Sigmoid colon (tissue), 6 donors: ENCODE measurements at regions not wholly inside any gene's neighbourhood (a gene's known extent, or its start where the extent isn't known, plus 50 kb on each side); places are given as distances from the start of the nearest gene placed in this dataset.

ENCODE experiments used
- DNase-seq: peaks from one replicate; pipeline ENCODE4 v3.0.0-alpha.2; 2019
- H3K27ac ChIP-seq, 4 donors: fragments of 200-600 bp; sonication (generic); one replicate each; pipeline ENCODE4 v1.5.1; 2016 to 2019; ENCODE audit warnings: mild to moderate bottlenecking in 1 of 4
- H3K27me3 ChIP-seq, 3 donors: fragments of 200-600 bp; sonication (generic); one replicate each; pipeline ENCODE4 v1.5.1; 2019; ENCODE audit warnings: mild to moderate bottlenecking in 1 of 3
- H3K36me3 ChIP-seq, 4 donors: fragments of 200-600 bp; sonication (generic); one replicate each; pipeline ENCODE4 v1.5.1; 2016 to 2019
- H3K4me1 ChIP-seq, 4 donors: fragments of 200-600 bp; sonication (generic); one replicate each; pipeline ENCODE4 v1.5.1; 2017 to 2019
- H3K4me3 ChIP-seq, 4 donors: fragments of 200-600 bp; sonication (generic); one replicate each; pipeline ENCODE4 v1.5.1; 2017 to 2019; ENCODE audit warnings: mild to moderate bottlenecking in 2 of 4, moderate library complexity in 1 of 4
- H3K9me3 ChIP-seq, 4 donors: fragments of 200-600 bp in 3 of 4; sonication (generic) in 3 of 4; one replicate each; pipeline versions ENCODE4 v1.5.1 to v1.6.1; 2013 to 2019
- CTCF ChIP-seq, 4 experiments: fragments of 450-650 bp in 3 of 4; fragments of 200-600 bp in 1 of 4; IDR thresholded peaks; one replicate each; pipeline ENCODE4 v1.5.1; 2016 to 2019; ENCODE audit warnings: antibody characterized with exemption in 4 of 4, mild to moderate bottlenecking in 3 of 4, moderate library complexity in 2 of 4
- EP300 ChIP-seq, 4 donors: sonication (generic); formaldehyde crosslinking; IDR thresholded peaks; one replicate each; pipeline ENCODE4 v1.6.1; 2017; ENCODE audit warnings: antibody characterized with exemption in 4 of 4
- POLR2A ChIP-seq, 2 donors: fragments of 450-650 bp; IDR thresholded peaks; one replicate each; pipeline ENCODE4 v1.6.1; 2016; ENCODE audit warnings: antibody characterized with exemption in 2 of 2, mild to moderate bottlenecking in 2 of 2, moderate library complexity in 2 of 2
- POLR2AphosphoS5 ChIP-seq, 4 donors: sonication (generic); formaldehyde crosslinking; IDR thresholded peaks; one replicate each; pipeline ENCODE4 v1.6.1; 2017; ENCODE audit warnings: antibody characterized with exemption in 4 of 4
- WGBS, 2 donors: extraction: QIAGEN DNeasy Blood & Tissue Kit; methylation state at CpG; one replicate each; pipeline ENCODE4 v1.1.7; 2013; 5-methylcytosine and 5-hydroxymethylcytosine counted together
- intact Hi-C: fragments of 100-400 bp; cut with DNase I; formaldehyde crosslinking; loops from one replicate; pipeline ENCODE4 v1.15.1; 2023
- donor health status: healthy with polysubstance abuse.
- donor health status: healthy.

- TF ChIP-seq CTCF (IDR thresholded peaks at IDR 0.05) (no peak), EP300 (IDR thresholded peaks at IDR 0.05) (no peak), POLR2A (IDR thresholded peaks at IDR 0.05) (no peak), POLR2AphosphoS5 (IDR thresholded peaks at IDR 0.05) (no peak)
Measured at GRCh38 chr14:85963486-85963885, 433.5 kb downstream of the FLRT2 start.

GRCh38 chr14:85960756-85961155 is 430.8 kb downstream of the FLRT2 start:
- Histone ChIP-seq H3K4me3 (no peak overlapping the region), H3K4me1 (no peaks in the 10 kb centered on the region), H3K27me3 (no peaks in the 10 kb centered on the region), H3K27ac (no peak overlapping the region), H3K36me3 (no peaks in the 10 kb centered on the region), H3K9me3 (no peaks in the 10 kb centered on the region)
- intact Hi-C loops: no loop called here
- DNase-seq: no peak
- TF ChIP-seq EP300 (IDR thresholded peaks at IDR 0.05): no peak
- TF ChIP-seq POLR2A (IDR thresholded peaks at IDR 0.05): no peak
- TF ChIP-seq POLR2AphosphoS5 (IDR thresholded peaks at IDR 0.05): no peak
- TF ChIP-seq CTCF (IDR thresholded peaks at IDR 0.05): no peak
- 41 to 64% methylated on average over 2 of the region's 2 CpGs for whole genome bisulfite sequencing, 2 donors

More at GRCh38 chr14:85963486-85963885, 433.5 kb downstream of the FLRT2 start:
- DNase-seq: no peak
- Histone ChIP-seq H3K36me3 (no peaks in the 10 kb centered on the region), H3K4me1 (no peaks in the 10 kb centered on the region), H3K27me3 (no peaks in the 10 kb centered on the region), H3K27ac (no peak overlapping the region), H3K9me3 (no peaks in the 10 kb centered on the region), H3K4me3 (no peak overlapping the region)
- intact Hi-C loops: no loop called here

- intact Hi-C loops: no loop called here
- Histone ChIP-seq H3K9me3 (no peaks in the 10 kb centered on the region), H3K27me3 (no peaks in the 10 kb centered on the region), H3K36me3 (no peaks in the 10 kb centered on the region), H3K27ac (no peak overlapping the region), H3K4me3 (no peak overlapping the region), H3K4me1 (no peaks in the 10 kb centered on the region)
- WGBS, 2 donors: 84 to 86% methylated on average over 3 of the region's 3 CpGs
- TF ChIP-seq POLR2AphosphoS5 (IDR thresholded peaks at IDR 0.05) (no peak), EP300 (IDR thresholded peaks at IDR 0.05) (no peak)
- DNase-seq: no peak
Measured at GRCh38 chr14:85959063-85959462, 429.1 kb downstream of the FLRT2 start.

GRCh38 chr14:85958069-85958468 is 428.1 kb downstream of the FLRT2 start:
- TF ChIP-seq EP300 (IDR thresholded peaks at IDR 0.05) (no peak), CTCF (IDR thresholded peaks at IDR 0.05) (no peak), POLR2A (IDR thresholded peaks at IDR 0.05) (no peak), POLR2AphosphoS5 (IDR thresholded peaks at IDR 0.05) (no peak)
- Histone ChIP-seq H3K36me3 (no peaks in the 10 kb centered on the region), H3K9me3 (no peaks in the 10 kb centered on the region), H3K4me1 (no peaks in the 10 kb centered on the region), H3K4me3 (no peak overlapping the region), H3K27ac (no peak overlapping the region), H3K27me3 (no peaks in the 10 kb centered on the region)
- 21 to 68% methylated on average over 1 of the region's 1 CpG for WGBS, 2 donors
- intact Hi-C loops: no loop called here
- no peak for DNase-seq

GRCh38 chr14:85953265-85953664 is 423.3 kb downstream of the FLRT2 start:
- no peak for TF ChIP-seq POLR2AphosphoS5 (IDR thresholded peaks at IDR 0.05)
- TF ChIP-seq EP300 (IDR thresholded peaks at IDR 0.05): no peak
- no peak for TF ChIP-seq POLR2A (IDR thresholded peaks at IDR 0.05)
- no peak for TF ChIP-seq CTCF (IDR thresholded peaks at IDR 0.05)
- DNase-seq: no peak
- no peak overlapping the region for H3K4me3 ChIP-seq
- H3K4me1 ChIP-seq: no peaks in the 10 kb centered on the region
- H3K9me3 ChIP-seq: no peaks in the 10 kb centered on the region
- H3K27me3 ChIP-seq: no peaks in the 10 kb centered on the region
- intact Hi-C loops: no loop called here
- no peak overlapping the region for H3K27ac ChIP-seq
- no peaks in the 10 kb centered on the region for H3K36me3 ChIP-seq
- 66 to 87% methylated on average over 3 of the region's 3 CpGs for WGBS, 2 donors
